ENCODE measurements at regions not wholly inside any gene's neighbourhood (a gene's known extent, or its start where the extent isn't known, plus 50 kb on each side); places are given as distances from the start of the nearest gene placed in this dataset.

GRCh38 chrX:96619588-96619987, 65.1 kb upstream of the DIAPH2 start:
- peak; percentile 8 for DNase-seq (ENCODE audit: low read depth)

- DNase-seq (ENCODE audit: low read depth): no peak
Observed at GRCh38 chrX:96621811-96622210, 62.8 kb upstream of the DIAPH2 start.
